ENCODE measurements at regions not wholly inside any gene's neighbourhood (a gene's known extent, or its start where the extent isn't known, plus 50 kb on each side); places are given as distances from the start of the nearest gene placed in this dataset.

GRCh38 chr14:65250162-65250495 lies 147.8 kb upstream of the MAX start:
- no peaks in the 10 kb centered on the region for H3K27me3 ChIP-seq
- WGBS: 90% methylated on average over 2 of the region's 2 CpGs
- no peak for TF ChIP-seq POLR2AphosphoS5 (IDR thresholded peaks at IDR 0.05)
- no peak for TF ChIP-seq POLR2A (IDR thresholded peaks at IDR 0.05; ENCODE audit: low read depth)
- TF ChIP-seq EP300 (IDR thresholded peaks at IDR 0.05): no peak
- TF ChIP-seq, protein P1, sequence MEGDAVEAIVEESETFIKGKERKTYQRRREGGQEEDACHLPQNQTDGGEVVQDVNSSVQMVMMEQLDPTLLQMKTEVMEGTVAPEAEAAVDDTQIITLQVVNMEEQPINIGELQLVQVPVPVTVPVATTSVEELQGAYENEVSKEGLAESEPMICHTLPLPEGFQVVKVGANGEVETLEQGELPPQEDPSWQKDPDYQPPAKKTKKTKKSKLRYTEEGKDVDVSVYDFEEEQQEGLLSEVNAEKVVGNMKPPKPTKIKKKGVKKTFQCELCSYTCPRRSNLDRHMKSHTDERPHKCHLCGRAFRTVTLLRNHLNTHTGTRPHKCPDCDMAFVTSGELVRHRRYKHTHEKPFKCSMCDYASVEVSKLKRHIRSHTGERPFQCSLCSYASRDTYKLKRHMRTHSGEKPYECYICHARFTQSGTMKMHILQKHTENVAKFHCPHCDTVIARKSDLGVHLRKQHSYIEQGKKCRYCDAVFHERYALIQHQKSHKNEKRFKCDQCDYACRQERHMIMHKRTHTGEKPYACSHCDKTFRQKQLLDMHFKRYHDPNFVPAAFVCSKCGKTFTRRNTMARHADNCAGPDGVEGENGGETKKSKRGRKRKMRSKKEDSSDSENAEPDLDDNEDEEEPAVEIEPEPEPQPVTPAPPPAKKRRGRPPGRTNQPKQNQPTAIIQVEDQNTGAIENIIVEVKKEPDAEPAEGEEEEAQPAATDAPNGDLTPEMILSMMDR (IDR thresholded peaks at IDR 0.05): no peak
- H3K4me3 ChIP-seq: no peak overlapping the region
- H3K4me1 ChIP-seq: no peaks in the 10 kb centered on the region
- no peak overlapping the region for H3K27ac ChIP-seq (replicated peaks in 1 of 4)
- intact Hi-C loops (cut with DNase I): no loop called here
- H3K9me3 ChIP-seq: no peaks in the 10 kb centered on the region
- no peak for DNase-seq (ENCODE audit: extremely low spot score)
- H3K36me3 ChIP-seq: no peaks in the 10 kb centered on the region

DNA sequence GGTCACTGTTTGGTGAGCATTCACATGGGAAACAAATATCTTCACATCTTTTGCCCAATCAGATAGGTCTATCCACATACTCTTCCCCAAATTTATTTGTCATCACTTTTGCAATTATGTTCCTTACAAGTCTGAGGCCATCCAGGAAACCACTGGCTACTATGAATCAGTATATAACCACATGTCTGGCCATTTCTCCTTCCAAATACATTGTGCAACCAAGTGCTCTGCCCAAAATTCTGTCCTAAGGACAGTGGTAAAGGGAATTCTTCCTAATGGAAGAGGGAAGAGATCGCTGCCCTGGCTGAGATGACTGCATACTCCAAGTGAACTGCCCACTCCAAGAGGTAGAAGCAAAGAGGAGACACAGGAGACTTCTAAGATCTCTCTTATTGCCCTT lies 148.9 kb upstream of the MAX start:
- TF ChIP-seq, protein P1 (IDR thresholded peaks at IDR 0.05): no peak
- TF ChIP-seq POLR2A (IDR thresholded peaks at IDR 0.05; ENCODE audit: low read depth) (no peak), EP300 (IDR thresholded peaks at IDR 0.05) (no peak), POLR2AphosphoS5 (IDR thresholded peaks at IDR 0.05) (peak in 1 of 2 donors; percentile 21)
- Histone ChIP-seq H3K4me3 (no peak overlapping the region), H3K27ac (replicated peaks in 1 of 4) (no peak overlapping the region), H3K4me1 (no peaks in the 10 kb centered on the region), H3K9me3 (no peaks in the 10 kb centered on the region), H3K36me3 (no peaks in the 10 kb centered on the region), H3K27me3 (no peaks in the 10 kb centered on the region)
- intact Hi-C loops (cut with DNase I): no loop called here
- WGBS: 84% methylated on average over 1 of the region's 1 CpG
- DNase-seq (ENCODE audit: extremely low spot score): no peak

DNA sequence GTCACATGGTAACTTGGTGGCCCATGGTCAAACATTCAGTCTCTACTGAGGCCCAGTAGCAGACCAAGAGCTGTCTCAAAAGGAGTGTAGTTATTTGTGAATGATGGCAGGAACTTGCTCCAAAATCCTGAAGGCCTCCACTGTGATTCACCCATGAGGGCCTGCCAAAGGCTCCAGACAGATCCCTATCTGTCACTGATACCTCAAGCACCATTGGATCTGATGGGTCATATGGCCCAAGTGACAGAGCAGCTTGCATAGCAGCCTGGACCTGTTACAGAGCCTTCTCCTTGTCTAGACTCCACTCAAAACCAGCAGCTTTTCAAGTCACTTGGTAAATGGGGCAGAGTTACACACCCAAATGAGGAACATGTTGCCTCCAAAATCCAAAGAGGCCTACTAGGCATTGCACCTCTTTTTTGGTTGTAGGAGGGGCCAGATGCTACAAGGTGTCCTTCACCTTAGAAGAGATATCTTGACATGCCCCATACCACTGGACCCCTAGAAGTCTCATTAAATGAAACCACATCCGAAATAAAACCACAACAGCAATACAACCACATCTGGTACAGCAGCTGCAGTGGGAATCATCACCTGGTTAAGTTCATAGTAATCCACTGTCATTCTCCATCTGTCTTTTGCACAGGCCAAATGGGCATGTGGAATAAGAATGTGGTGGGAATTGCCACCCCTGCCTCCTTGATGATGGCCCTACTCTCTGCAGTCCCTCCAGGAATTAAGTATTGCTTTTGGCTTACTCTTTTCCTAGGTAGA lies 150.4 kb upstream of the MAX start:
- Histone ChIP-seq H3K4me3 (no peak overlapping the region), H3K9me3 (no peaks in the 10 kb centered on the region), H3K4me1 (no peaks in the 10 kb centered on the region), H3K27ac (replicated peaks in 1 of 4) (no peak overlapping the region), H3K36me3 (no peaks in the 10 kb centered on the region), H3K27me3 (peaks cover 0 to under 1% (median 0%) of the 10 kb centered on the region in 4 donors)
- WGBS: 0% methylated on average over 1 of the region's 1 CpG
- TF ChIP-seq EP300 (IDR thresholded peaks at IDR 0.05) (no peak), POLR2A (IDR thresholded peaks at IDR 0.05; ENCODE audit: low read depth) (no peak), POLR2AphosphoS5 (IDR thresholded peaks at IDR 0.05) (no peak)
- TF ChIP-seq, protein P1 (IDR thresholded peaks at IDR 0.05): no peak
- no peak for DNase-seq (ENCODE audit: extremely low spot score)
- intact Hi-C loops (cut with DNase I): no loop called here

DNA sequence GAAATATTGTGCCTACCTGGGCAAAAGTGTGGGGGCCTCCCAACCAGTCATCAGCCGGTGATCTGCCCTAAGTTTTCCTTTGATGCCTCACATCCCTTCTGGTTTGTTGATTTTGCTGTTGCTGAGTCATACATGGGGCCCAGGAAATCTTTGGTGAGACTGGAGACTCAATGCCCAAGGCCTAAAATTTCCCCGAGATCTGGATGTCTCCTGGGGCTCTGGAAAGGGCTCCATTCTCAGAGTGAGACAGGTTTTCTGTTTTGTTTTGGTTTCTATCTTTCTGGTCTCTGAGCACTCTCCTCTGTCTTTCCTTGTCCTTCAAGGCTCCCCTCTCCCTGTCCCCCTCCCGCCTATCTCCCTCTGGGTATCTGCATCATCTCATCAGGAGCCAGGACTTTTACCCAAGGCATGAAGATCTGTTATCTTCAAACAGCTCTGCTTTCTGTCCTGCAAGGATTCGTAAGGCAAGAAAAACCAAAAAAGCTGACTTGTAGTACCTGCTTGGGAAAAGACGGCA lies 152.8 kb upstream of the MAX start:
- 82% methylated on average over 5 of the region's 5 CpGs for WGBS
- H3K9me3 ChIP-seq: peaks cover 0 to 8% (median 3%) of the 10 kb centered on the region in 4 donors
- DNase-seq (ENCODE audit: extremely low spot score): no peak
- H3K4me3 ChIP-seq: no peak overlapping the region
- intact Hi-C loops (cut with DNase I): no loop called here
- H3K27me3 ChIP-seq: peaks cover 0 to 4% (median 0%) of the 10 kb centered on the region in 4 donors
- H3K36me3 ChIP-seq: no peaks in the 10 kb centered on the region
- H3K4me1 ChIP-seq: no peaks in the 10 kb centered on the region
- no peak overlapping the region for H3K27ac ChIP-seq (replicated peaks in 1 of 4)
- TF ChIP-seq, protein P1 (IDR thresholded peaks at IDR 0.05): no peak
- TF ChIP-seq POLR2AphosphoS5 (IDR thresholded peaks at IDR 0.05): no peak
- no peak for TF ChIP-seq EP300 (IDR thresholded peaks at IDR 0.05)
- TF ChIP-seq POLR2A (IDR thresholded peaks at IDR 0.05; ENCODE audit: low read depth): no peak

Measured in esophagus muscularis mucosa (tissue), 4 donors.